Effector memory CD4-positive, alpha-beta T cell (primary cell): ENCODE measurements at regions not wholly inside any gene's neighbourhood (a gene's known extent, or its start where the extent isn't known, plus 50 kb on each side); places are given as distances from the start of the nearest gene placed in this dataset.

Experiments used
- DNase-seq, 3 donors: peaks; one replicate each; pipeline ENCODE4 v3.0.0-alpha.2; 2020
- H3K27ac ChIP-seq: 2 replicates; pipeline ENCODE4 v1.7.0; 2013; ENCODE audit warnings: mild to moderate bottlenecking, low read length, moderate library complexity; ENCODE audit not compliant: insufficient read depth, poor library complexity, severe bottlenecking
- H3K27me3 ChIP-seq: replicated peaks from 2 replicates; pipeline ENCODE4 v1.7.0; 2013; ENCODE audit warnings: mild to moderate bottlenecking, low read length; ENCODE audit not compliant: insufficient read depth, control insufficient read depth, poor library complexity, severe bottlenecking
- H3K36me3 ChIP-seq: 2 replicates; pipeline ENCODE4 v1.7.0; 2013; ENCODE audit warnings: mild to moderate bottlenecking, low read length, moderate library complexity; ENCODE audit not compliant: control insufficient read depth, insufficient read depth
- H3K4me1 ChIP-seq: 2 replicates; pipeline ENCODE4 v1.7.0; 2013; ENCODE audit warnings: low read length, mild to moderate bottlenecking; ENCODE audit not compliant: control insufficient read depth, insufficient read depth, poor library complexity, severe bottlenecking
- H3K4me3 ChIP-seq: 2 replicates; pipeline ENCODE4 v1.7.0; 2013; ENCODE audit warnings: low read length, low read depth, mild to moderate bottlenecking; ENCODE audit not compliant: insufficient read depth, poor library complexity, severe bottlenecking
- H3K9me3 ChIP-seq: 2 replicates; pipeline ENCODE4 v1.7.0; 2013; ENCODE audit warnings: mild to moderate bottlenecking, low read length, moderate library complexity; ENCODE audit not compliant: control insufficient read depth

DNA sequence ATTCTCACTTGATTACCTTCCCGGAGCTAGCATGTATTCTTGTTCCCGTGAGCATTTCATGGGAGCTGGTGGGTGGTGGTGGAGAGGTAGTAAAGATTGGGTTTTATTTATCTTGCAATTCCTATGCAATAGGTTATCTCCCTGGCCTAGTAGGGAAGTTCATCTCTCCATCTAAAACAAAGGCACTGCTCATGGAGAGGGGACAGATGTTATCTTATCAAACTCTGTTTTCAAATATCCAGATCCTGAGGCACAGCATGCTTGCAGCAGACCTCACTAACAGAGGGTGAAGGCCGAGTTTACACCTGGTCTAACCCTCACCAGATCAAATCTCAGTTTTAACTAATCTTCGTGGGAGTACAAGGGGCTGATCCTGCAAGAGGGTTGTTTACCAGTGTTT lies 98.9 kb downstream of the CYRIA start:
- no peak for DNase-seq

GRCh38 chr2:16565481-16565880 lies 100.2 kb downstream of the CYRIA start:
- no peaks in the 10 kb centered on the region for H3K27me3 ChIP-seq
- no peaks in the 10 kb centered on the region for H3K9me3 ChIP-seq
- no peak overlapping the region for H3K4me3 ChIP-seq
- no peaks in the 10 kb centered on the region for H3K36me3 ChIP-seq
- H3K4me1 ChIP-seq: no peaks in the 10 kb centered on the region
- no peak overlapping the region for H3K27ac ChIP-seq
- DNase-seq: no peak

More for the DNA sequence above, 98.9 kb downstream of the CYRIA start:
- H3K4me1 ChIP-seq: no peaks in the 10 kb centered on the region
- no peaks in the 10 kb centered on the region for H3K27me3 ChIP-seq
- H3K4me3 ChIP-seq: no peak overlapping the region
- no peaks in the 10 kb centered on the region for H3K36me3 ChIP-seq
- no peak overlapping the region for H3K27ac ChIP-seq
- no peaks in the 10 kb centered on the region for H3K9me3 ChIP-seq

GRCh38 chr2:16561676-16562075 lies 104.0 kb downstream of the CYRIA start:
- Histone ChIP-seq H3K9me3 (no peaks in the 10 kb centered on the region), H3K27ac (no peak overlapping the region), H3K4me1 (no peaks in the 10 kb centered on the region), H3K36me3 (no peaks in the 10 kb centered on the region), H3K4me3 (no peak overlapping the region), H3K27me3 (no peaks in the 10 kb centered on the region)
- no peak for DNase-seq

DNA sequence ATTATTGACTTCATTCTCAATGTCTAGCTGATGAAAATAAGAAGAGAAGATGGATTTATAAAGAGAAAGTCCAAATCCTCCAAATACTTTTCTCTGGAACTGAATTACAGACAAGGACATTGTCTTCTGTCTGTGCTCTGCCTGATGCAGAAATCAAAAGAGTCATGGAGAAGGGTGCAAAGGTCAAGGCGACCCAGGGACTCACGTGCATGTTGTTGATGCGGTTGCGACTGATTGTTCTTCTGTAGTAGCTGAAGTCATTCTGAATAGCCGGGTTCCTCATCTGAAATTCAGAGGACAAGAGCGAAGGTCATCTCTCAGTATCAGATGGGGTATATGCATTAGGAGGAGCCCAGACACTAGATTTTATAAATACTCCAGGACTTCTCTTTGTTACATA lies 104.4 kb downstream of the CYRIA start:
- no peaks in the 10 kb centered on the region for H3K36me3 ChIP-seq

DNA sequence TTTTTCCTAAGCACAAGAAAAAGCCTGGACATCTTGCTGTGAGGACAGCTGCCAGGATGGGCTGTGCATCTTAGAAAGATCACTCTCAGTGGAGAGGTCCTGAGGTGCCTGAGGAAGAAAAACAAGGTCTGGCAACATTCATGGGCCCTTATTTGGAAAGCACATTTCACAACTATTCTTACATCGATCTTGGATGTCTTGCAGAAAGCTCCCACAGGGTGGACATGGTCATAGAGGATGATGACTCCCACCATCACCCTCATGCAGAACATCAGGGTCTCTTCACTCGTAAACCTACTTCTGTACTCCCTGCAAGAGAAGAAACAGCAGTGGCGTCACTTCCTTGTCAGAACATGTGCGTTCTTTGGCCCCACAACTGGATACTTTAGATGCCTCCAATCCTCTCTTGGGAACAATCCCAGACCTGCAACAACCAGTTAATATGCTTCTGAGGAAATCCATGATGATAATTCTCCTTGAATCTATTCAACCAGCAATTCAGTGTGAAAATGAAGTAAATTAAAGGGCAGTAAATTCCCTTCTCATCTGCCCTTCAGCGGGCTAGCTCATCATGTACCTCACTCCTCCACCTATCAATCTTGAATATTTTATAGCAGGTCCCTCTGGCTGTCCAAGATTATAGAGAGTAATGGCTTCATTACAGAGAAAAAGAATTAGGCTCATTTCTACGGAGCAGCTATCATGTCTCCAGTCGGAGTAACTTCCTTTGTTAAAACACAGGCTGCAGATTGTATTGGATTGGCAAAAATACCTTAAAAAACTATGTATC lies 106.2 kb downstream of the CYRIA start:
- no peaks in the 10 kb centered on the region for H3K9me3 ChIP-seq
- H3K27me3 ChIP-seq: no peaks in the 10 kb centered on the region
- no peak overlapping the region for H3K27ac ChIP-seq
- H3K36me3 ChIP-seq: no peaks in the 10 kb centered on the region
- DNase-seq: no peak
- H3K4me1 ChIP-seq: no peaks in the 10 kb centered on the region
- H3K4me3 ChIP-seq: no peak overlapping the region

More for the DNA sequence above, 104.4 kb downstream of the CYRIA start:
- no peaks in the 10 kb centered on the region for H3K27me3 ChIP-seq
- no peak overlapping the region for H3K4me3 ChIP-seq
- no peaks in the 10 kb centered on the region for H3K4me1 ChIP-seq
- H3K9me3 ChIP-seq: no peaks in the 10 kb centered on the region
- H3K27ac ChIP-seq: no peak overlapping the region
- no peak for DNase-seq

- no peaks in the 10 kb centered on the region for H3K9me3 ChIP-seq
- no peak overlapping the region for H3K4me3 ChIP-seq
- no peaks in the 10 kb centered on the region for H3K36me3 ChIP-seq
- no peaks in the 10 kb centered on the region for H3K27me3 ChIP-seq
- no peak overlapping the region for H3K27ac ChIP-seq
- DNase-seq: no peak
- H3K4me1 ChIP-seq: no peaks in the 10 kb centered on the region
Measured at GRCh38 chr2:16554060-16554583, 111.5 kb downstream of the CYRIA start.

DNA sequence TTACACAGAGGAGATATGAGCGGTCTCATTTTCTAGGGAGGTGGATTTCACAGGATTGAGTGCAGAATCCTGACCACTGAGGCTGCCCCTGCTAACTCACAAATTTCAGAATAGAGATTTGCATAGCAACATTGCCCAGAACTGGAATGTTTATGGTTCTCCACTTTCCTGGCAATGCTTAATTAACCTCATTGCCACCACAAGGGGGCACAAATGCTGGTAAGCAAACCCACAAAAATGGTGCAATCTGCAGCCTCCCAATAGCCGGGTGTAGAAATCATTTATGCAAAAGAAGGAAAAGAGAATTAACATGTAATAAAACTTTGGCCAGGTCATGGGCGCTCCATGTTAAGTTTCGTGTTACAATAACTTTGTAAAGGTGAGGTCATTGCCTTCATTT lies 112.4 kb downstream of the CYRIA start:
- no peaks in the 10 kb centered on the region for H3K9me3 ChIP-seq
- no peaks in the 10 kb centered on the region for H3K27me3 ChIP-seq
- DNase-seq: no peak
- no peak overlapping the region for H3K27ac ChIP-seq
- H3K4me1 ChIP-seq: no peaks in the 10 kb centered on the region
- H3K36me3 ChIP-seq: no peaks in the 10 kb centered on the region
- no peak overlapping the region for H3K4me3 ChIP-seq

DNA sequence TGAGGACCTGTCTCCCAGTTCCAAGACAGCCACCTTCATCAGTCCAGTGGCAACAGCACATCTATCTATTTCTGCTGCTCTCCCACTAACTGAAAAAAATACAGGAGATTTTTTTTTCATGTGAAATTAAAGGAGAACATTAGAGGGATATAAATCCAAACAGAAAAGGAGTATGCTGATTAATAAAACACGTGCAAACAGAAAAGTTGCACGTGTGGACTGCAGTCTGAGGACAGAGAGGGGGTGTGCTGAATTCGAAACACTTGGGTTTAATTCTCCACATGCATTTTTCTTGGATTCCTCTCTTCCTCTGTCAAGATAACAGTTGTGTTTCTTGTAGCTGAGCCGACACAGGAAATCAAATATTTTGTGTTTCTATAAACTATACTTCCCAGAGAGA lies 113.4 kb downstream of the CYRIA start:
- no peaks in the 10 kb centered on the region for H3K36me3 ChIP-seq

DNA sequence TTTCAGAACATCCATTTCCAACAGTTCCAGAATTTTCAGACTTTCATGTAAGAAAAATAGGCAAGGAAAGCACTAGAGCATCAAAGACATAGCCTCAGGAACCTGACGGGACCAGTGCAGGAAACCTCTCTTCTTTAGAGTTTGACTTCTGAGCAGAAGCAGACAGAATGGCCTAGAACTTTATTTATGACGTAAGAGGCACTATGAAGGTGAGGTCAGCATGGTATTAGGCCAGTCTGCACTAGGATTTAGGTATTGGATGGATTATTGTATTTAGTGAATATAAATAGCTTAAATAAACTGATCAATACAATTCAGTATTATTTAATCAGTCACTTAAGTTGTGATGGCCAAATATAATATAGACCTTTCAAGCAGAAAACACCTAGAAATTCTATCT lies 117.6 kb downstream of the CYRIA start:
- DNase-seq: no peak
- no peaks in the 10 kb centered on the region for H3K36me3 ChIP-seq
- H3K27ac ChIP-seq: no peak overlapping the region
- no peaks in the 10 kb centered on the region for H3K27me3 ChIP-seq
- no peaks in the 10 kb centered on the region for H3K4me1 ChIP-seq
- no peaks in the 10 kb centered on the region for H3K9me3 ChIP-seq
- H3K4me3 ChIP-seq: no peak overlapping the region

More for the DNA sequence above, 113.4 kb downstream of the CYRIA start:
- H3K9me3 ChIP-seq: no peaks in the 10 kb centered on the region
- H3K4me1 ChIP-seq: no peaks in the 10 kb centered on the region
- H3K27ac ChIP-seq: no peak overlapping the region
- H3K4me3 ChIP-seq: no peak overlapping the region
- H3K27me3 ChIP-seq: no peaks in the 10 kb centered on the region
- DNase-seq: no peak

- DNase-seq: no peak
- Histone ChIP-seq H3K4me1 (no peaks in the 10 kb centered on the region), H3K36me3 (no peaks in the 10 kb centered on the region), H3K9me3 (no peaks in the 10 kb centered on the region), H3K27me3 (no peaks in the 10 kb centered on the region), H3K4me3 (no peak overlapping the region), H3K27ac (no peak overlapping the region)
Measured at GRCh38 chr2:16546128-16546754, 119.4 kb downstream of the CYRIA start.
